H9 (cell line): ENCODE measurements at regions not wholly inside any gene's neighbourhood (a gene's known extent, or its start where the extent isn't known, plus 50 kb on each side); places are given as distances from the start of the nearest gene placed in this dataset.

ENCODE experiments used
- DNase-seq: peaks from one replicate; pipeline ENCODE4 v3.0.0-alpha.2; 2017
- H2AFZ ChIP-seq: one replicate; pipeline ENCODE4 v1.6.1; 2013; ENCODE audit warnings: mild to moderate bottlenecking, low read length, control low read depth, moderate library complexity
- H2AK5ac ChIP-seq: 2 replicates; pipeline ENCODE4 v1.6.1; 2013; ENCODE audit warnings: low read length, control low read depth, mixed read lengths; ENCODE audit not compliant: insufficient read length
- H2BK120ac ChIP-seq: one replicate; pipeline ENCODE4 v1.6.1; 2013; ENCODE audit warnings: low read depth, mild to moderate bottlenecking, low read length, control low read depth, inconsistent platforms; ENCODE audit not compliant: poor library complexity, severe bottlenecking
- H2BK12ac ChIP-seq: 2 replicates; pipeline ENCODE4 v1.6.1; 2013; ENCODE audit warnings: low read length, control low read depth, mixed read lengths, low read depth; ENCODE audit not compliant: insufficient read length
- H2BK15ac ChIP-seq: 2 replicates; pipeline ENCODE4 v1.6.1; 2013; ENCODE audit warnings: low read depth, low read length, control low read depth
- H2BK20ac ChIP-seq: one replicate; pipeline ENCODE4 v1.6.1; 2013; ENCODE audit warnings: low read depth, mild to moderate bottlenecking, low read length, control low read depth, inconsistent platforms; ENCODE audit not compliant: poor library complexity, severe bottlenecking
- H2BK5ac ChIP-seq: 2 replicates; pipeline ENCODE4 v1.6.1; 2013; ENCODE audit warnings: low read length, control low read depth, mixed read lengths; ENCODE audit not compliant: insufficient read length
- H3K14ac ChIP-seq: 2 replicates; pipeline ENCODE4 v1.6.1; 2013; ENCODE audit warnings: low read length, control low read depth; ENCODE audit not compliant: insufficient read depth
- H3K18ac ChIP-seq: 2 replicates; pipeline ENCODE4 v1.6.1; 2013; ENCODE audit warnings: low read depth, mild to moderate bottlenecking, mixed read lengths, low read length, control low read depth; ENCODE audit not compliant: insufficient read length
- H3K23ac ChIP-seq: 2 replicates; pipeline ENCODE4 v1.6.1; 2013; ENCODE audit warnings: low read length, control low read depth, mixed read lengths, low read depth; ENCODE audit not compliant: insufficient read length
- H3K23me2 ChIP-seq: 2 replicates; pipeline ENCODE4 v1.6.1; 2013; ENCODE audit warnings: low read depth, mild to moderate bottlenecking, mixed read lengths, low read length, control low read depth; ENCODE audit not compliant: insufficient read length, poor library complexity, severe bottlenecking
- H3K27ac ChIP-seq: 2 replicates; pipeline ENCODE4 v1.5.1; 2013; ENCODE audit warnings: low read length, control low read depth, mixed read lengths, low read depth; ENCODE audit not compliant: insufficient read length
- H3K27me3 ChIP-seq: 2 replicates; pipeline ENCODE4 v1.6.1; 2013; ENCODE audit warnings: low read length, control low read depth, inconsistent platforms; ENCODE audit not compliant: insufficient read depth
- H3K4ac ChIP-seq: 2 replicates; pipeline ENCODE4 v1.6.1; 2013; ENCODE audit warnings: low read depth, mild to moderate bottlenecking, control low read depth, inconsistent platforms, low read length, moderate library complexity
- H3K4me1 ChIP-seq: 2 replicates; pipeline ENCODE4 v1.6.1; 2013; ENCODE audit warnings: low read length, control low read depth, inconsistent platforms; ENCODE audit not compliant: insufficient read depth
- H3K4me2 ChIP-seq: 2 replicates; pipeline ENCODE4 v1.6.1; 2013; ENCODE audit warnings: low read length, control low read depth, mixed read lengths; ENCODE audit not compliant: insufficient read length, insufficient read depth
- H3K56ac ChIP-seq: 2 replicates; pipeline ENCODE4 v1.6.1; 2013; ENCODE audit warnings: low read depth, mild to moderate bottlenecking, mixed read lengths, low read length, control low read depth; ENCODE audit not compliant: insufficient read length
- H3K79me1 ChIP-seq: 2 replicates; pipeline ENCODE4 v1.6.1; 2013; ENCODE audit warnings: low read depth, mild to moderate bottlenecking, moderate library complexity, low read length, control low read depth, inconsistent platforms; ENCODE audit not compliant: insufficient read depth, poor library complexity, severe bottlenecking
- H3K79me2 ChIP-seq: 2 replicates; pipeline ENCODE4 v1.6.1; 2013; ENCODE audit warnings: low read length, control low read depth, inconsistent platforms; ENCODE audit not compliant: insufficient read depth
- H3K9ac ChIP-seq: 2 replicates; pipeline ENCODE4 v1.6.1; 2013; ENCODE audit warnings: low read length, control low read depth, mixed read lengths; ENCODE audit not compliant: insufficient read length; ENCODE audit errors: extremely low read depth
- H3K9me3 ChIP-seq: one replicate; pipeline ENCODE4 v1.6.1; 2013; ENCODE audit warnings: low read depth, low read length, inconsistent platforms; ENCODE audit not compliant: control insufficient read depth
- H3T11ph ChIP-seq: one replicate; pipeline ENCODE4 v1.6.1; 2013; ENCODE audit warnings: mild to moderate bottlenecking, low read length, control low read depth, inconsistent platforms
- H4K20me1 ChIP-seq: one replicate; pipeline ENCODE4 v1.6.1; 2013; ENCODE audit not compliant: control insufficient read depth, insufficient read length, insufficient read depth
- H4K5ac ChIP-seq: 2 replicates; pipeline ENCODE4 v1.6.1; 2013; ENCODE audit warnings: low read depth, mild to moderate bottlenecking, mixed read lengths, low read length, control low read depth; ENCODE audit not compliant: insufficient read length
- H4K8ac ChIP-seq: replicated peaks from 2 replicates; pipeline ENCODE4 v1.6.1; 2013; ENCODE audit warnings: low read length, control low read depth, mixed read lengths, low read depth; ENCODE audit not compliant: insufficient read length
- H4K91ac ChIP-seq: 2 replicates; pipeline ENCODE4 v1.6.1; 2013; ENCODE audit warnings: low read depth, mild to moderate bottlenecking, moderate library complexity, mixed read lengths, low read length, control low read depth; ENCODE audit not compliant: insufficient read length
- H3K27ac Mint-ChIP-seq, 3 experiments: 2 replicates in 2 of 3; 3 replicates in 1 of 3; pipeline ENCODE4 v1.8.0; 2020 to 2021; ENCODE audit warnings: mixed read lengths in 3 of 3, mild to moderate bottlenecking in 1 of 3, moderate library complexity in 1 of 3
- H3K27me3 Mint-ChIP-seq: 2 replicates; pipeline ENCODE4 v1.8.0; 2021; ENCODE audit warnings: low read depth, mild to moderate bottlenecking, moderate library complexity, mixed read lengths
- H3K36me3 Mint-ChIP-seq, 3 experiments: 2 replicates in 2 of 3; 3 replicates in 1 of 3; pipeline ENCODE4 v1.8.0; 2020 to 2021; ENCODE audit warnings: low read depth in 3 of 3, mixed read lengths in 3 of 3; ENCODE audit not compliant: insufficient read depth in 1 of 3
- H3K4me1 Mint-ChIP-seq, 2 experiments: 2 replicates each; pipeline ENCODE4 v1.8.0; 2020; ENCODE audit warnings: mixed read lengths in 2 of 2
- H3K4me3 Mint-ChIP-seq, 2 experiments: 2 replicates in 1 of 2; 3 replicates in 1 of 2; pipeline ENCODE4 v1.8.0; 2020 to 2021; ENCODE audit warnings: mild to moderate bottlenecking in 2 of 2, mixed read lengths in 2 of 2, moderate library complexity in 1 of 2
- H3K9me3 Mint-ChIP-seq, 2 experiments: 2 replicates in 1 of 2; 3 replicates in 1 of 2; pipeline ENCODE4 v1.8.0; 2020; ENCODE audit warnings: mild to moderate bottlenecking in 2 of 2, mixed read lengths in 2 of 2, moderate library complexity in 1 of 2
- CTCF ChIP-seq: fragments of 200-600 bp; sonication (generic); conservative IDR thresholded peaks from 3 replicates; pipeline ENCODE4 v1.8.0; 2021; ENCODE audit warnings: antibody characterized with exemption, mild to moderate bottlenecking
- WGBS: extraction: QIAGEN DNeasy Blood & Tissue Kit; methylation state at CpG from one replicate; pipeline ENCODE4 v1.1.7; 2013; ENCODE audit warnings: missing lambda C conversion rate, low lambda C conversion rate, mixed read lengths; ENCODE audit not compliant: insufficient read length; ENCODE audit errors: extremely low coverage; 5-methylcytosine and 5-hydroxymethylcytosine counted together

GRCh38 chrX:10370976-10371375 is 214.2 kb downstream of the CLCN4 start:
- no CpG with 5 or more reads among the region's 2 CpGs for WGBS
- H3K9me3 Mint-ChIP-seq, result peaks cover 60 to 71% of the 10 kb centered on the region in 2 experiments
- H4K20me1 ChIP-seq, result no peaks in the 10 kb centered on the region

More at GRCh38 chrX:10370976-10371375, 214.2 kb downstream of the CLCN4 start:
- H3K18ac ChIP-seq, result no peak overlapping the region
- H3K9ac ChIP-seq, result no peak overlapping the region
- H2BK20ac ChIP-seq, result no peak overlapping the region
- no peak overlapping the region for H3K14ac ChIP-seq
- no peak for DNase-seq
- no peak overlapping the region for H3K27ac ChIP-seq
- H3K27ac Mint-ChIP-seq, result no peak overlapping the region
- H3K79me2 ChIP-seq, result no peaks in the 10 kb centered on the region
- no peak overlapping the region for H3K23ac ChIP-seq
- no peak overlapping the region for H4K5ac ChIP-seq
- H3K79me1 ChIP-seq, result no peaks in the 10 kb centered on the region
- H2BK5ac ChIP-seq, result no peak overlapping the region
- no peak overlapping the region for H3K56ac ChIP-seq
- no peaks in the 10 kb centered on the region for H3K23me2 ChIP-seq
- no peak overlapping the region for H3K4ac ChIP-seq
- TF ChIP-seq CTCF, result no peak
- H2BK120ac ChIP-seq, result no peak overlapping the region
- no peak overlapping the region for H2AK5ac ChIP-seq
- H3K4me2 ChIP-seq, result no peak overlapping the region
- H3K36me3 Mint-ChIP-seq, result peaks cover 0 to 7% (median 2%) of the 10 kb centered on the region in 3 experiments; a peak in 6 of 7 replicates
- no peak overlapping the region for H4K8ac ChIP-seq
- H3K4me3 Mint-ChIP-seq, result no peak overlapping the region
- no peak overlapping the region for H3T11ph ChIP-seq
- H2BK12ac ChIP-seq, result no peak overlapping the region
- H3K9me3 ChIP-seq, result no peaks in the 10 kb centered on the region
- H4K91ac ChIP-seq, result no peak overlapping the region
- peaks cover 3% of the 10 kb centered on the region; the same call in 1 of the 2 replicates for H3K27me3 Mint-ChIP-seq
- H2AFZ ChIP-seq, result no peak overlapping the region
- no peak overlapping the region for H2BK15ac ChIP-seq
- H3K27me3 ChIP-seq, result no peaks in the 10 kb centered on the region
- H3K4me1 Mint-ChIP-seq, result no peaks in the 10 kb centered on the region
- no peaks in the 10 kb centered on the region for H3K4me1 ChIP-seq
